H9 (cell line): ENCODE measurements at regions not wholly inside any gene's neighbourhood (a gene's known extent, or its start where the extent isn't known, plus 50 kb on each side); places are given as distances from the start of the nearest gene placed in this dataset.
A peak's percentile ranks its signal among the peaks of the same experiment; 100 is the strongest.

Experiments
- DNase-seq: peaks from one replicate; pipeline ENCODE4 v3.0.0-alpha.2; 2017
- H2AFZ ChIP-seq: one replicate; pipeline ENCODE4 v1.6.1; 2013; ENCODE audit warnings: mild to moderate bottlenecking, low read length, control low read depth, moderate library complexity
- H2AK5ac ChIP-seq: 2 replicates; pipeline ENCODE4 v1.6.1; 2013; ENCODE audit warnings: low read length, control low read depth, mixed read lengths; ENCODE audit not compliant: insufficient read length
- H2BK120ac ChIP-seq: one replicate; pipeline ENCODE4 v1.6.1; 2013; ENCODE audit warnings: low read depth, mild to moderate bottlenecking, low read length, control low read depth, inconsistent platforms; ENCODE audit not compliant: poor library complexity, severe bottlenecking
- H2BK12ac ChIP-seq: 2 replicates; pipeline ENCODE4 v1.6.1; 2013; ENCODE audit warnings: low read length, control low read depth, mixed read lengths, low read depth; ENCODE audit not compliant: insufficient read length
- H2BK15ac ChIP-seq: 2 replicates; pipeline ENCODE4 v1.6.1; 2013; ENCODE audit warnings: low read depth, low read length, control low read depth
- H2BK20ac ChIP-seq: one replicate; pipeline ENCODE4 v1.6.1; 2013; ENCODE audit warnings: low read depth, mild to moderate bottlenecking, low read length, control low read depth, inconsistent platforms; ENCODE audit not compliant: poor library complexity, severe bottlenecking
- H2BK5ac ChIP-seq: 2 replicates; pipeline ENCODE4 v1.6.1; 2013; ENCODE audit warnings: low read length, control low read depth, mixed read lengths; ENCODE audit not compliant: insufficient read length
- H3K14ac ChIP-seq: 2 replicates; pipeline ENCODE4 v1.6.1; 2013; ENCODE audit warnings: low read length, control low read depth; ENCODE audit not compliant: insufficient read depth
- H3K18ac ChIP-seq: 2 replicates; pipeline ENCODE4 v1.6.1; 2013; ENCODE audit warnings: low read depth, mild to moderate bottlenecking, mixed read lengths, low read length, control low read depth; ENCODE audit not compliant: insufficient read length
- H3K23ac ChIP-seq: 2 replicates; pipeline ENCODE4 v1.6.1; 2013; ENCODE audit warnings: low read length, control low read depth, mixed read lengths, low read depth; ENCODE audit not compliant: insufficient read length
- H3K23me2 ChIP-seq: 2 replicates; pipeline ENCODE4 v1.6.1; 2013; ENCODE audit warnings: low read depth, mild to moderate bottlenecking, mixed read lengths, low read length, control low read depth; ENCODE audit not compliant: insufficient read length, poor library complexity, severe bottlenecking
- H3K27ac ChIP-seq: 2 replicates; pipeline ENCODE4 v1.5.1; 2013; ENCODE audit warnings: low read length, control low read depth, mixed read lengths, low read depth; ENCODE audit not compliant: insufficient read length
- H3K27me3 ChIP-seq: 2 replicates; pipeline ENCODE4 v1.6.1; 2013; ENCODE audit warnings: low read length, control low read depth, inconsistent platforms; ENCODE audit not compliant: insufficient read depth
- H3K4ac ChIP-seq: 2 replicates; pipeline ENCODE4 v1.6.1; 2013; ENCODE audit warnings: low read depth, mild to moderate bottlenecking, control low read depth, inconsistent platforms, low read length, moderate library complexity
- H3K4me1 ChIP-seq: 2 replicates; pipeline ENCODE4 v1.6.1; 2013; ENCODE audit warnings: low read length, control low read depth, inconsistent platforms; ENCODE audit not compliant: insufficient read depth
- H3K4me2 ChIP-seq: 2 replicates; pipeline ENCODE4 v1.6.1; 2013; ENCODE audit warnings: low read length, control low read depth, mixed read lengths; ENCODE audit not compliant: insufficient read length, insufficient read depth
- H3K56ac ChIP-seq: 2 replicates; pipeline ENCODE4 v1.6.1; 2013; ENCODE audit warnings: low read depth, mild to moderate bottlenecking, mixed read lengths, low read length, control low read depth; ENCODE audit not compliant: insufficient read length
- H3K79me1 ChIP-seq: 2 replicates; pipeline ENCODE4 v1.6.1; 2013; ENCODE audit warnings: low read depth, mild to moderate bottlenecking, moderate library complexity, low read length, control low read depth, inconsistent platforms; ENCODE audit not compliant: insufficient read depth, poor library complexity, severe bottlenecking
- H3K79me2 ChIP-seq: 2 replicates; pipeline ENCODE4 v1.6.1; 2013; ENCODE audit warnings: low read length, control low read depth, inconsistent platforms; ENCODE audit not compliant: insufficient read depth
- H3K9ac ChIP-seq: 2 replicates; pipeline ENCODE4 v1.6.1; 2013; ENCODE audit warnings: low read length, control low read depth, mixed read lengths; ENCODE audit not compliant: insufficient read length; ENCODE audit errors: extremely low read depth
- H3K9me3 ChIP-seq: one replicate; pipeline ENCODE4 v1.6.1; 2013; ENCODE audit warnings: low read depth, low read length, inconsistent platforms; ENCODE audit not compliant: control insufficient read depth
- H3T11ph ChIP-seq: one replicate; pipeline ENCODE4 v1.6.1; 2013; ENCODE audit warnings: mild to moderate bottlenecking, low read length, control low read depth, inconsistent platforms
- H4K20me1 ChIP-seq: one replicate; pipeline ENCODE4 v1.6.1; 2013; ENCODE audit not compliant: control insufficient read depth, insufficient read length, insufficient read depth
- H4K5ac ChIP-seq: 2 replicates; pipeline ENCODE4 v1.6.1; 2013; ENCODE audit warnings: low read depth, mild to moderate bottlenecking, mixed read lengths, low read length, control low read depth; ENCODE audit not compliant: insufficient read length
- H4K8ac ChIP-seq: replicated peaks from 2 replicates; pipeline ENCODE4 v1.6.1; 2013; ENCODE audit warnings: low read length, control low read depth, mixed read lengths, low read depth; ENCODE audit not compliant: insufficient read length
- H4K91ac ChIP-seq: 2 replicates; pipeline ENCODE4 v1.6.1; 2013; ENCODE audit warnings: low read depth, mild to moderate bottlenecking, moderate library complexity, mixed read lengths, low read length, control low read depth; ENCODE audit not compliant: insufficient read length
- H3K27ac Mint-ChIP-seq, 3 experiments: 2 replicates in 2 of 3; 3 replicates in 1 of 3; pipeline ENCODE4 v1.8.0; 2020 to 2021; ENCODE audit warnings: mixed read lengths in 3 of 3, mild to moderate bottlenecking in 1 of 3, moderate library complexity in 1 of 3
- H3K27me3 Mint-ChIP-seq: 2 replicates; pipeline ENCODE4 v1.8.0; 2021; ENCODE audit warnings: low read depth, mild to moderate bottlenecking, moderate library complexity, mixed read lengths
- H3K36me3 Mint-ChIP-seq, 3 experiments: 2 replicates in 2 of 3; 3 replicates in 1 of 3; pipeline ENCODE4 v1.8.0; 2020 to 2021; ENCODE audit warnings: low read depth in 3 of 3, mixed read lengths in 3 of 3; ENCODE audit not compliant: insufficient read depth in 1 of 3
- H3K4me1 Mint-ChIP-seq, 2 experiments: 2 replicates each; pipeline ENCODE4 v1.8.0; 2020; ENCODE audit warnings: mixed read lengths in 2 of 2
- H3K4me3 Mint-ChIP-seq, 2 experiments: 2 replicates in 1 of 2; 3 replicates in 1 of 2; pipeline ENCODE4 v1.8.0; 2020 to 2021; ENCODE audit warnings: mild to moderate bottlenecking in 2 of 2, mixed read lengths in 2 of 2, moderate library complexity in 1 of 2
- H3K9me3 Mint-ChIP-seq, 2 experiments: 2 replicates in 1 of 2; 3 replicates in 1 of 2; pipeline ENCODE4 v1.8.0; 2020; ENCODE audit warnings: mild to moderate bottlenecking in 2 of 2, mixed read lengths in 2 of 2, moderate library complexity in 1 of 2
- CTCF ChIP-seq: fragments of 200-600 bp; sonication (generic); conservative IDR thresholded peaks from 3 replicates; pipeline ENCODE4 v1.8.0; 2021; ENCODE audit warnings: antibody characterized with exemption, mild to moderate bottlenecking
- WGBS: extraction: QIAGEN DNeasy Blood & Tissue Kit; methylation state at CpG from one replicate; pipeline ENCODE4 v1.1.7; 2013; ENCODE audit warnings: missing lambda C conversion rate, low lambda C conversion rate, mixed read lengths; ENCODE audit not compliant: insufficient read length; ENCODE audit errors: extremely low coverage; 5-methylcytosine and 5-hydroxymethylcytosine counted together

GRCh38 chr4:159697322-159698283 is 594.7 kb downstream of the RAPGEF2 start:
- no CpG with 5 or more reads among the region's 6 CpGs for WGBS
- H3K4me1 Mint-ChIP-seq = no peaks in the 10 kb centered on the region
- no peak for TF ChIP-seq CTCF
- H3K27ac ChIP-seq = no peak overlapping the region
- H2BK5ac ChIP-seq = no peak overlapping the region
- no peak overlapping the region for H3K23ac ChIP-seq
- H2BK20ac ChIP-seq = no peak overlapping the region
- no peaks in the 10 kb centered on the region for H3K79me2 ChIP-seq
- H3K56ac ChIP-seq = no peak overlapping the region
- no peaks in the 10 kb centered on the region for H4K20me1 ChIP-seq
- no peak overlapping the region for H2AFZ ChIP-seq
- no peak overlapping the region for H3K4me2 ChIP-seq
- no peak overlapping the region for H2BK12ac ChIP-seq
- no peak overlapping the region for H3T11ph ChIP-seq
- no peaks in the 10 kb centered on the region for H3K23me2 ChIP-seq
- H3K79me1 ChIP-seq = no peaks in the 10 kb centered on the region
- H4K8ac ChIP-seq = no peak overlapping the region
- H3K14ac ChIP-seq = no peak overlapping the region
- DNase-seq = no peak
- no peak overlapping the region for H4K5ac ChIP-seq
- peaks cover 0 to 5% (median 4%) of the 10 kb centered on the region in 3 experiments; a peak in 5 of 7 replicates for H3K36me3 Mint-ChIP-seq
- no peaks in the 10 kb centered on the region for H3K9me3 ChIP-seq
- no peak overlapping the region for H2BK15ac ChIP-seq
- no peak overlapping the region for H3K4ac ChIP-seq
- no peaks in the 10 kb centered on the region for H3K27me3 ChIP-seq
- no peaks in the 10 kb centered on the region for H3K4me1 ChIP-seq
- H3K9ac ChIP-seq = no peak overlapping the region
- no peak overlapping the region for H2BK120ac ChIP-seq
- H4K91ac ChIP-seq = no peak overlapping the region
- peak overlapping the region in 1 of 3 experiments; percentile 40; a peak in 1 of 7 replicates for H3K27ac Mint-ChIP-seq
- no peaks in the 10 kb centered on the region for H3K27me3 Mint-ChIP-seq
- peaks cover 3 to 8% of the 10 kb centered on the region in 2 experiments; a peak in 3 of 5 replicates for H3K9me3 Mint-ChIP-seq
- H2AK5ac ChIP-seq = no peak overlapping the region
- H3K4me3 Mint-ChIP-seq = no peak overlapping the region
- no peak overlapping the region for H3K18ac ChIP-seq
